HepG2 (cell line): ENCODE measurements at regions not wholly inside any gene's neighbourhood (a gene's known extent, or its start where the extent isn't known, plus 50 kb on each side); places are given as distances from the start of the nearest gene placed in this dataset.

Experiments
- ATAC-seq: fragments of 200-7000 bp; cut with Tn5 transposase; 3 replicates; pipeline ENCODE4 v1.9.1; 2020; ENCODE audit warnings: mild to moderate bottlenecking, moderate library complexity
- BruUV-seq: library from RNA; stranded (reverse); fragments of 400-500 nt; replicated peaks from 2 replicates; lab custom pipeline; 2021; lab: Mats Ljungman, UMichigan
- CTCF ChIA-PET: fragments of 300-600 bp; formaldehyde crosslinking; extraction: SDS; loops from one replicate; lab custom pipeline; 2021; ENCODE audit warnings: low total read pairs, inconsistent platforms, low intra/inter-chr PET ratio; lab: Yijun Ruan, JAX
- POLR2A ChIA-PET: fragments of 350-600 bp; sonication (Branson Sonifier 250); formaldehyde crosslinking; loops from one replicate; lab custom pipeline; 2020; ENCODE audit warnings: antibody characterized with exemption, inconsistent platforms; lab: Yijun Ruan, JAX
- DNase-seq: peaks from one replicate; pipeline ENCODE4 v3.0.0-alpha.2; 2015; ENCODE audit warnings: low spot score
- FAIRE-seq: peaks from 3 replicates; lab custom pipeline; 2011; peaks lifted over from hg19 to GRCh38; lab: Jason Lieb, UNC
- H2AFZ ChIP-seq: one replicate; pipeline ENCODE4 v1.6.1; 2011; ENCODE audit warnings: low read length, inconsistent platforms
- H3K27ac ChIP-seq: fragments of 300-600 bp; 3 replicates; pipeline ENCODE4 v1.8.0; 2011; ENCODE audit warnings: mixed run types, mild to moderate bottlenecking, mixed read lengths, low read length, inconsistent platforms; ENCODE audit not compliant: insufficient read depth; ENCODE audit errors: extremely low read length
- H3K27me3 ChIP-seq, 2 experiments: fragments of 200-600 bp in 1 of 2; 2 replicates in 1 of 2; 3 replicates in 1 of 2; pipeline versions ENCODE4 v1.6.0 to v1.8.0; 2011; ENCODE audit warnings: low read length in 2 of 2, mild to moderate bottlenecking in 2 of 2, moderate library complexity in 2 of 2, inconsistent platforms in 1 of 2; ENCODE audit not compliant: insufficient read depth in 2 of 2, control insufficient read depth in 1 of 2
- H3K36me3 ChIP-seq, 2 experiments: fragments of 200-600 bp in 1 of 2; replicated peaks in 1 of 2; 2 replicates in 1 of 2; 3 replicates in 1 of 2; pipeline versions ENCODE4 v1.5.1 to v1.8.0; 2011; ENCODE audit warnings: low read length in 2 of 2, inconsistent platforms in 1 of 2; ENCODE audit not compliant: insufficient read depth in 2 of 2, control insufficient read depth in 1 of 2
- H3K4me1 ChIP-seq: 2 replicates; pipeline ENCODE4 v1.5.1; 2012; ENCODE audit warnings: low read length, inconsistent platforms; ENCODE audit not compliant: insufficient read depth
- H3K4me2 ChIP-seq: 2 replicates; pipeline ENCODE4 v1.6.0; 2011; ENCODE audit warnings: low read depth, low read length, inconsistent platforms
- H3K4me3 ChIP-seq, 3 experiments: fragments of 200-600 bp in 1 of 3; sonication (generic), shearing (Covaris generic) in 1 of 3; replicated peaks in 1 of 3; 2 replicates each; pipeline ENCODE4 v1.5.1; 2011 to 2016; ENCODE audit warnings: low read length in 3 of 3, inconsistent platforms in 2 of 3, low read depth in 2 of 3, mild to moderate bottlenecking in 2 of 3, control low read depth in 1 of 3, mixed read lengths in 1 of 3; ENCODE audit not compliant: insufficient read depth in 1 of 3
- H3K79me2 ChIP-seq: one replicate; pipeline ENCODE4 v1.6.1; 2011; ENCODE audit warnings: low read length, inconsistent platforms; ENCODE audit not compliant: insufficient read depth
- H3K9ac ChIP-seq: 2 replicates; pipeline ENCODE4 v1.6.0; 2011; ENCODE audit warnings: mild to moderate bottlenecking, low read depth, low read length, inconsistent platforms; ENCODE audit not compliant: insufficient read depth
- H3K9me3 ChIP-seq: 2 replicates; pipeline ENCODE4 v1.5.1; 2012; ENCODE audit warnings: mild to moderate bottlenecking, low read length
- H4K20me1 ChIP-seq: 2 replicates; pipeline ENCODE4 v1.6.0; 2011; ENCODE audit warnings: inconsistent platforms, mild to moderate bottlenecking, low read length, moderate library complexity; ENCODE audit not compliant: insufficient read depth
- SYNCRIP ChIP-seq: fragments of 200-400 bp; formaldehyde crosslinking; IDR thresholded peaks from 2 replicates; pipeline ENCODE4 v1.6.1; 2018; ENCODE audit warnings: mild to moderate bottlenecking, low read depth, low read length; ENCODE audit not compliant: insufficient read depth
- ZNF256 ChIP-seq: sonication (generic); formaldehyde crosslinking; conservative IDR thresholded peaks from 2 replicates; pipeline ENCODE4 v1.4.0; 2020; ENCODE audit warnings: missing genetic modification reagents
- WGBS: methylation state at CpG from one replicate; pipeline ENCODE4 v1.1.6; 2017; ENCODE audit warnings: low lambda C conversion rate; 5-methylcytosine and 5-hydroxymethylcytosine counted together
- in situ Hi-C: cut with HindIII; loops from 2 replicates; pipeline ENCODE4 v1.10.0; 2017; ENCODE audit warnings: low pct_unique_long_range_greater_than_20kb; ENCODE audit not compliant: extremely low pct_ligation_motif_present
- intact Hi-C: fragments of 100-400 bp; cut with micrococcal nuclease; formaldehyde crosslinking; loops from one replicate; pipeline ENCODE4 v1.10.0; 2022; ENCODE audit not compliant: unreplicated experiment
- TF ChIP-seq, protein P1 (sequence below): sonication (generic); formaldehyde crosslinking; IDR thresholded peaks from 2 replicates; pipeline ENCODE4 v1.4.0; 2020; ENCODE audit warnings: missing genetic modification reagents; ENCODE audit errors: not compliant biosample characterization
- TF ChIP-seq, protein P2 (sequence below): sonication (generic); formaldehyde crosslinking; IDR thresholded peaks from 2 replicates; pipeline ENCODE4 v1.8.0; 2022; ENCODE audit warnings: missing genetic modification reagents, mild to moderate bottlenecking, moderate library complexity, borderline replicate concordance

DNA sequence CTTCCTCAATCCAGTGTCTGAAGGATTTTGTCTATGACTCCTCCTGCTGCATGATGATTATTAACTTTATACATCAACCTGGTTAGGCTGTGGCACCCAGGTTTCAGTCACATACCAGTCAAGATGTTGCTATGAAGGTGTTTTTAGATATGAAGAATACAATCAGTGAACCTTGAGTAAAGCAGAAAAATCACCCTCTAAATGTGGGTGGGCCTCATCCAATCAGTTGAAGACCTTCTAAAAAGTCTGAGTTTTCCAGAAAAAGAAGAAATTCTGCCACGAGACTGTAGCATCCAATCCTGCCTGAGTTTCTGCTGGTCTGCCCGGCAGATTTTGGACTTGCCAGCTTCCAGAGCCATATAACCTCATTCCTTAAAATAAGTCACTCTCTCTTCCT lies 126.1 kb upstream of the FRMD4A start:
- H3K4me2 ChIP-seq = no peak overlapping the region
- H3K79me2 ChIP-seq = no peaks in the 10 kb centered on the region
- BruUV-seq = no TSS peak
- no peak overlapping the region for H2AFZ ChIP-seq
- H3K4me1 ChIP-seq = no peaks in the 10 kb centered on the region; the same call in 1 of the 2 replicates
- H3K27me3 ChIP-seq = 0 out of 5 replicates have a peak, but pooled peaks cover 0 to 5% of the 10 kb centered on the region in 2 experiments
- in situ Hi-C loops (no loop called here), intact Hi-C loops (no loop called here)
- H3K9ac ChIP-seq = no peak overlapping the region
- no peaks in the 10 kb centered on the region for H3K36me3 ChIP-seq
- FAIRE-seq = no peak
- H3K27ac ChIP-seq = no peak overlapping the region
- TF ChIP-seq ZNF256 (no peak), SYNCRIP (no peak)
- TF ChIP-seq, protein P1, sequence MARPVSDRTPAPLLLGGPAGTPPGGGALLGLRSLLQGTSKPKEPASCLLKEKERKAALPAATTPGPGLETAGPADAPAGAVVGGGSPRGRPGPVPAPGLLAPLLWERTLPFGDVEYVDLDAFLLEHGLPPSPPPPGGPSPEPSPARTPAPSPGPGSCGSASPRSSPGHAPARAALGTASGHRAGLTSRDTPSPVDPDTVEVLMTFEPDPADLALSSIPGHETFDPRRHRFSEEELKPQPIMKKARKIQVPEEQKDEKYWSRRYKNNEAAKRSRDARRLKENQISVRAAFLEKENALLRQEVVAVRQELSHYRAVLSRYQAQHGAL (CRISPR knock-in tag) = no peak
- TF ChIP-seq, protein P2, sequence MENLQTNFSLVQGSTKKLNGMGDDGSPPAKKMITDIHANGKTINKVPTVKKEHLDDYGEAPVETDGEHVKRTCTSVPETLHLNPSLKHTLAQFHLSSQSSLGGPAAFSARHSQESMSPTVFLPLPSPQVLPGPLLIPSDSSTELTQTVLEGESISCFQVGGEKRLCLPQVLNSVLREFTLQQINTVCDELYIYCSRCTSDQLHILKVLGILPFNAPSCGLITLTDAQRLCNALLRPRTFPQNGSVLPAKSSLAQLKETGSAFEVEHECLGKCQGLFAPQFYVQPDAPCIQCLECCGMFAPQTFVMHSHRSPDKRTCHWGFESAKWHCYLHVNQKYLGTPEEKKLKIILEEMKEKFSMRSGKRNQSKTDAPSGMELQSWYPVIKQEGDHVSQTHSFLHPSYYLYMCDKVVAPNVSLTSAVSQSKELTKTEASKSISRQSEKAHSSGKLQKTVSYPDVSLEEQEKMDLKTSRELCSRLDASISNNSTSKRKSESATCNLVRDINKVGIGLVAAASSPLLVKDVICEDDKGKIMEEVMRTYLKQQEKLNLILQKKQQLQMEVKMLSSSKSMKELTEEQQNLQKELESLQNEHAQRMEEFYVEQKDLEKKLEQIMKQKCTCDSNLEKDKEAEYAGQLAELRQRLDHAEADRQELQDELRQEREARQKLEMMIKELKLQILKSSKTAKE (CRISPR knock-in tag) = no peak
- TF ChIP-seq, all 625 proteins: peak for 0
- H3K4me3 ChIP-seq = no peak overlapping the region
- POLR2A ChIA-PET = no interaction called here
- WGBS = 0% methylated on average over 2 of the region's 2 CpGs
- H3K9me3 ChIP-seq = no peaks in the 10 kb centered on the region
- DNase-seq (no peak), ATAC-seq (no peak)
- CTCF ChIA-PET = no interaction called here
- no peaks in the 10 kb centered on the region for H4K20me1 ChIP-seq
